ENCODE measurements at regions not wholly inside any gene's neighbourhood (a gene's known extent, or its start where the extent isn't known, plus 50 kb on each side); places are given as distances from the start of the nearest gene placed in this dataset.
"Not testable (repeated sequence)": the region's sequence is repeated elsewhere in the genome, so short reads cannot be mapped to it uniquely, and the experiment has no call there.

- DNase-seq (ENCODE audit: low read depth, low spot score) = no peak
Measured at GRCh38 chr17:51347851-51348584, 87.7 kb downstream of the UTP18 start.

GRCh38 chr17:51351080-51351479 lies 90.7 kb downstream of the UTP18 start:
- no peak for DNase-seq (ENCODE audit: low read depth, low spot score)

GRCh38 chr17:51351890-51352289 lies 91.5 kb downstream of the UTP18 start:
- no peak for DNase-seq (ENCODE audit: low read depth, low spot score)

GRCh38 chr17:51352798-51353197 lies 92.5 kb downstream of the UTP18 start:
- DNase-seq (ENCODE audit: low read depth, low spot score) = no peak

GRCh38 chr17:51353296-51353695 lies 93.0 kb downstream of the UTP18 start:
- DNase-seq (ENCODE audit: low read depth, low spot score) = no peak

GRCh38 chr17:51354936-51355335 lies 94.6 kb downstream of the UTP18 start:
- DNase-seq (ENCODE audit: low read depth, low spot score) = no peak

GRCh38 chr17:51355441-51356410 lies 95.4 kb downstream of the UTP18 start:
- no peak for DNase-seq (ENCODE audit: low read depth, low spot score)

GRCh38 chr17:51359055-51359454 lies 98.7 kb downstream of the UTP18 start:
- no peak for DNase-seq (ENCODE audit: low read depth, low spot score)

GRCh38 chr17:51362811-51363585 lies 102.7 kb downstream of the UTP18 start:
- DNase-seq (ENCODE audit: low read depth, low spot score) = no peak

- DNase-seq (ENCODE audit: low read depth, low spot score) = no peak
Measured at GRCh38 chr17:51365090-51365489, 104.7 kb downstream of the UTP18 start.

- no peak for DNase-seq (ENCODE audit: low read depth, low spot score)
Measured at GRCh38 chr17:51366866-51367265, 106.5 kb downstream of the UTP18 start.

- DNase-seq (ENCODE audit: low read depth, low spot score) = not testable (repeated sequence)
Measured at GRCh38 chr17:51367836-51368235, 107.5 kb downstream of the UTP18 start.

GRCh38 chr17:51371732-51372151 lies 111.4 kb downstream of the UTP18 start:
- DNase-seq (ENCODE audit: low read depth, low spot score) = peak; percentile 11

- DNase-seq (ENCODE audit: low read depth, low spot score) = no peak
Measured at GRCh38 chr17:51372345-51373004, 112.1 kb downstream of the UTP18 start.

GRCh38 chr17:51373489-51374152 lies 113.3 kb downstream of the UTP18 start:
- no peak for DNase-seq (ENCODE audit: low read depth, low spot score)

- no peak for DNase-seq (ENCODE audit: low read depth, low spot score)
Measured at GRCh38 chr17:51374209-51374608, 113.9 kb downstream of the UTP18 start.

- no peak for DNase-seq (ENCODE audit: low read depth, low spot score)
Measured at GRCh38 chr17:51375771-51376170, 115.4 kb downstream of the UTP18 start.

GRCh38 chr17:51376739-51377138 lies 116.4 kb downstream of the UTP18 start:
- no peak for DNase-seq (ENCODE audit: low read depth, low spot score)

- DNase-seq (ENCODE audit: low read depth, low spot score) = no peak
Measured at GRCh38 chr17:51381262-51381661, 120.9 kb downstream of the UTP18 start.

- no peak for DNase-seq (ENCODE audit: low read depth, low spot score)
Measured at GRCh38 chr17:51385208-51385607, 124.9 kb downstream of the UTP18 start.

GRCh38 chr17:51387582-51387981 lies 127.2 kb downstream of the UTP18 start:
- DNase-seq (ENCODE audit: low read depth, low spot score) = no peak

Data from activated CD4-positive, CD25-positive, alpha-beta regulatory T cell treated with anti-CD3 and anti-CD28 coated beads, Interleukin-2, amount 50 U/mL, for 16 hours (primary cell).